Spinal cord (tissue), 9 donors: ENCODE measurements at regions not wholly inside any gene's neighbourhood (a gene's known extent, or its start where the extent isn't known, plus 50 kb on each side); places are given as distances from the start of the nearest gene placed in this dataset.
"Not testable (repeated sequence)": the region's sequence is repeated elsewhere in the genome, so short reads cannot be mapped to it uniquely, and the experiment has no call there.

Experiments used
- DNase-seq, 6 donors: peaks; one replicate each; pipeline versions ENCODE4 v3.0.0 to v3.0.0-alpha.2; 2013 to 2015; ENCODE audit warnings: low spot score in 6 of 6, low read depth in 4 of 6
- H3K27ac ChIP-seq: one replicate; pipeline ENCODE4 v1.5.1; 2013; ENCODE audit warnings: low read depth, low read length, control low read depth
- H3K27me3 ChIP-seq: one replicate; pipeline ENCODE4 v1.6.1; 2013; ENCODE audit warnings: low read length; ENCODE audit not compliant: control insufficient read depth, insufficient read depth
- H3K36me3 ChIP-seq: one replicate; pipeline ENCODE4 v1.6.1; 2013; ENCODE audit warnings: low read length; ENCODE audit not compliant: control insufficient read depth, insufficient read depth
- H3K4me1 ChIP-seq: one replicate; pipeline ENCODE4 v1.6.1; 2013; ENCODE audit warnings: low read length; ENCODE audit not compliant: control insufficient read depth, insufficient read depth
- H3K4me3 ChIP-seq: one replicate; pipeline ENCODE4 v1.5.1; 2013; ENCODE audit warnings: low read depth, low read length, control low read depth
- H3K9me3 ChIP-seq: one replicate; pipeline ENCODE4 v1.6.1; 2013; ENCODE audit warnings: low read length; ENCODE audit not compliant: control insufficient read depth, insufficient read depth
- WGBS: methylation state at CpG from one replicate; pipeline ENCODE4 v1.1.5; 2013; ENCODE audit warnings: missing lambda C conversion rate; ENCODE audit not compliant: insufficient coverage; 5-methylcytosine and 5-hydroxymethylcytosine counted together
- donor health status: healthy.

DNA sequence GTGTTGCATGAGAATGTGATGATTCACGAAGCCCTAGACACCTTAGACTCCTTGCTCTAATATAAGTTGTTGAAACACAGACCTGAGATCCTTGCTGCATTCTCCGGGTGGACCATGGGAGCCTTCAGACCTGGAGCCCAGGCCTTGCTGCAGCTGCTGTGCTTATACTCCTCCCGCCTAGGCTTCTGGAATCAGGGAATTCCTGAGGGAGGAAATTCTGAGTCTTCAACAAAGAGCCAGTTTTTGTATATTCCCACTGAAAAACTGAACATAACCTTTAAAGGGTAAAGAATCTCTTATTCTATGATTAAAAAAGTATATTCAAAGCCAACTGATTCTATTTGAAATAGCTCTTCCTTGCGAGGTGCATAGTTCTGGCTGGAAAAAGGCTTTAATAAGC is 245.1 kb upstream of the ELAVL2 start:
- DNase-seq = peak in 1 of 6 donors; percentile 18
- no peaks in the 10 kb centered on the region for H3K9me3 ChIP-seq

GRCh38 chr9:24067107-24067506 is 241.1 kb upstream of the ELAVL2 start:
- WGBS = 93% methylated on average over 1 of the region's 5 CpGs
- H3K36me3 ChIP-seq, DNase-seq, H3K27ac ChIP-seq, H3K4me3 ChIP-seq, H3K9me3 ChIP-seq, H3K4me1 ChIP-seq, H3K27me3 ChIP-seq: not testable (repeated sequence)

More for the DNA sequence above, 245.1 kb upstream of the ELAVL2 start:
- Histone ChIP-seq H3K36me3 (no peaks in the 10 kb centered on the region), H3K4me3 (no peak overlapping the region), H3K4me1 (no peaks in the 10 kb centered on the region), H3K27ac (no peak overlapping the region), H3K27me3 (no peaks in the 10 kb centered on the region)
- 93% methylated on average over 2 of the region's 4 CpGs for WGBS

- no peaks in the 10 kb centered on the region for H3K36me3 ChIP-seq
- no peak overlapping the region for H3K27ac ChIP-seq
- H3K4me1 ChIP-seq = no peaks in the 10 kb centered on the region
- WGBS = 94% methylated on average over 2 of the region's 2 CpGs
- DNase-seq = no peak
- no peaks in the 10 kb centered on the region for H3K27me3 ChIP-seq
- H3K9me3 ChIP-seq = peaks cover under 1% of the 10 kb centered on the region
- H3K4me3 ChIP-seq = no peak overlapping the region
These were observed 233.6 kb upstream of the ELAVL2 start for GRCh38 chr9:24059651-24060050.

DNA sequence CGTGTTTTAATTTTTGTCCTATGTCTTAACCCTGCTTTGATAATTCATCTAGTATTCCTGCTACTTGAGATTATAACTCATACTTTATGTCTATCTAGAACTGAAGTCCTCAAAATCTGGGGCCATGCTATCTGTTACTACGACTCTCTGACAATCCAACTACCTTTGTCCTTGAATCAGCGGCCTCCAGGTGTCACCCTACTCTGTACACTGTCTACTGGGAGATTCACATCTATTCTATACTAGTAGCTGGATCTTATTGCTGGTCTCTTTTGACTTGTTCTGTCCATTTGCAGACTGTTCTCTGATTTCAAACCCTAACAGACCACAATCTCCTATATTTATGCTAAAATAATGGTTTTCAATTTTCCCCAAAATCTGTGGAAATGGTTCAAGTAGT is 225.5 kb upstream of the ELAVL2 start:
- no peak for DNase-seq
- H3K4me3 ChIP-seq = no peak overlapping the region
- no peaks in the 10 kb centered on the region for H3K36me3 ChIP-seq
- no peaks in the 10 kb centered on the region for H3K4me1 ChIP-seq
- no peak overlapping the region for H3K27ac ChIP-seq
- no peaks in the 10 kb centered on the region for H3K27me3 ChIP-seq
- WGBS = 80% methylated on average over 1 of the region's 3 CpGs
- peaks cover 2% of the 10 kb centered on the region for H3K9me3 ChIP-seq

- H3K27me3 ChIP-seq, H3K9me3 ChIP-seq, H3K36me3 ChIP-seq, H3K27ac ChIP-seq, H3K4me1 ChIP-seq, DNase-seq, H3K4me3 ChIP-seq: not testable (repeated sequence)
- no CpG with 5 or more reads among the region's 3 CpGs for WGBS
These were observed 224.2 kb upstream of the ELAVL2 start for GRCh38 chr9:24050239-24050638.

DNA sequence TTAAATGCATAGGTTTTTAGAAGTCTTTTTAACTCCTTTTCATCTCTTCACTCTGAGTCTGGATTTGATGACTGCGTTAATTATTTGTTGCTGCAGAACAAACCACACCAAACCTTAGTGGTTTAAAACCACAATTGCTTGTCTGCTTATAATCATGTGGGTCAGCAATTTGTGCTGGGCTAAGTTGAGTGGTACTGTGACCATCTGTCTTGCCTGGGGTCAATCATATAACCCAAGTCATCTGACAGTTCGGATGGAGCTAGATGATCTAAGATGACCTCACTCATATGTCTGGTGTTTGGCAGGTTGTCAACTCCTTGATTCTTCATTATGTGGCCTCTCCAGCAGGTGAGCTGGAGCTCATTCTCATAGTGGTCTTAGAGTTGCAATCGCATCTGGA is 219.1 kb upstream of the ELAVL2 start:
- Histone ChIP-seq H3K9me3 (no peaks in the 10 kb centered on the region), H3K27ac (no peak overlapping the region), H3K4me1 (no peaks in the 10 kb centered on the region), H3K4me3 (no peak overlapping the region), H3K27me3 (no peaks in the 10 kb centered on the region), H3K36me3 (no peaks in the 10 kb centered on the region)
- no peak for DNase-seq
- WGBS = 71% methylated on average over 1 of the region's 3 CpGs

GRCh38 chr9:24044576-24044975 is 218.5 kb upstream of the ELAVL2 start:
- H3K27ac ChIP-seq = no peak overlapping the region
- no peak for DNase-seq
- WGBS = 95% methylated on average over 2 of the region's 5 CpGs
- no peaks in the 10 kb centered on the region for H3K36me3 ChIP-seq
- H3K9me3 ChIP-seq = no peaks in the 10 kb centered on the region
- no peak overlapping the region for H3K4me3 ChIP-seq
- no peaks in the 10 kb centered on the region for H3K4me1 ChIP-seq
- H3K27me3 ChIP-seq = no peaks in the 10 kb centered on the region

GRCh38 chr9:24041160-24041690 is 215.2 kb upstream of the ELAVL2 start:
- Histone ChIP-seq H3K9me3 (no peaks in the 10 kb centered on the region), H3K4me1 (no peaks in the 10 kb centered on the region), H3K27ac (no peak overlapping the region), H3K36me3 (no peaks in the 10 kb centered on the region), H3K27me3 (no peaks in the 10 kb centered on the region), H3K4me3 (no peak overlapping the region)
- no peak for DNase-seq
- WGBS = 80% methylated on average over 1 of the region's 5 CpGs

DNA sequence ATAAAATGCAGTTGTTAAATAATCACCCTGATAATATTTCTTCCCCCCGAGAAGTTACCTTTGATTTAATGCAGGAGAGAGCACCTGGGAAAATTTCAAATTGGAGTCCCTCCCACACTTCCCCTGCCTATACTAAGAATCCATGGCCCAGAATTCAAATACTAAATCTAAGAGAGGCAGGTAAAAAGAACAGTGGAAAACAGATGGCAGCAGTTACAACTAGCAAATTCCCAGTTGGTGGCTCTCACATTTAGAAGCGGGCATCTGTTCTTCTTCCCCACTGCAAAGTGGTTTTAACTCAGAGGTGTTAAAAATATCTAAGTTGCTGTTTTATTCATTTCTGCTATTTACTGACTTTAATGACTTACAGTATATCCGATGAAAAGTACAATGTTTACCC is 210.4 kb upstream of the ELAVL2 start:
- Histone ChIP-seq H3K4me1 (no peaks in the 10 kb centered on the region), H3K27me3 (no peaks in the 10 kb centered on the region), H3K36me3 (no peaks in the 10 kb centered on the region), H3K9me3 (no peaks in the 10 kb centered on the region), H3K4me3 (no peak overlapping the region), H3K27ac (no peak overlapping the region)
- no CpG with 5 or more reads among the region's 3 CpGs for WGBS
- DNase-seq = peak in 2 of 6 donors; percentile 74 to 84

DNA sequence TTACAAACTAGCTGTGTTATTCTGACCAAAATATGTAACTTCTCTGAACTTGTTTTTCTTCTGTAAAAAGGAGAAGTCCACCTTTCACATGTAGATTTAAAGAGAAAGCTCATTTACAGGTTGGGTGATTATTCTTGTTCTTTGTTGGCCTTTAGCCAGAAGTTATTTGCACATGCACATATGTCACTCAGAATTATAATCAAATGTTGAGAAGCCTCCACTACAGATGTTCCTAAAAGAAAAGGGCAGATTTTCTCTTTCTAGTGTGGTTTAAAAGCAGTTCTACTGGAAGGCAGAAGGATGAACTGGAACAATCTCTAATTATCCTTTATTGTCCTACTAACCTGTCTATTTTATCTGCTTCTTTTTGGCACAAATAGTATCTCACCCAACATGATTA is 209.8 kb upstream of the ELAVL2 start:
- DNase-seq = peak in 2 of 6 donors; percentile 21 to 56
- H3K4me3 ChIP-seq = no peak overlapping the region
- no peaks in the 10 kb centered on the region for H3K9me3 ChIP-seq
- H3K27me3 ChIP-seq = no peaks in the 10 kb centered on the region
- H3K36me3 ChIP-seq = no peaks in the 10 kb centered on the region
- no peak overlapping the region for H3K27ac ChIP-seq
- H3K4me1 ChIP-seq = no peaks in the 10 kb centered on the region
